Left cardiac atrium (tissue), 4 donors: ENCODE measurements at regions not wholly inside any gene's neighbourhood (a gene's known extent, or its start where the extent isn't known, plus 50 kb on each side); places are given as distances from the start of the nearest gene placed in this dataset.

ENCODE experiments used
- ATAC-seq, 2 donors: fragments of 200-7000 bp; cut with Tn5 transposase; one replicate each; pipeline ENCODE4 v1.9.1; 2020; ENCODE audit warnings: mild to moderate bottlenecking in 2 of 2, moderate library complexity in 2 of 2
- DNase-seq: peaks from one replicate; pipeline ENCODE4 v3.0.0-alpha.2; 2020
- intact Hi-C, 2 donors: fragments of 100-400 bp; cut with DNase I; formaldehyde crosslinking; loops; one replicate each; pipeline versions ENCODE4 v1.14.1 to v1.15.1; 2022 to 2023
- donor health status: DM: no; HTN: yes; CAD: no.
- donor health status: DM: no; HTN: yes; CAD: no; lungs with severe emphysema.
- donor health status: DM: yes; HTN: yes; CAD: no.
- donor health status: Dilated cardiomyopathy.

DNA sequence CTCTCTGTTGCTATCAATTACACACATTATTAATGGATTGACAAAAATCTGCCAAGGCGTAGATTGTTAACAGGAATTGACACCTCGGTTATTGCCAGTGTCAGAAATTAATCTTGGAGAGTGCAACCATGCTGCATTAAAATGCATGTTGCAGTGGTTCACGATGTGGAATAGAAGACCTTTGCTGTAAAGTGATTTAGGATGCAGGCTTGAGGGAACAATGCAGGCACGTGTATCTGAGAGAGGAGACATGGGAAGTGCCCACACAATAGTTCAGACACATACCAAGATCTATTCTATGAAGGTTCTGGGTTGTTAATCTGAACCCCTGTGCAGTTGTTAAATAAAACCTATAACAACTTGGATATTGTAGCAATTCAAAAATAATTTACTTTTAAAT lies 1032.8 kb upstream of the CDH8 start:
- ATAC-seq: no peak
- DNase-seq: no peak
- intact Hi-C loops: no loop called here

DNA sequence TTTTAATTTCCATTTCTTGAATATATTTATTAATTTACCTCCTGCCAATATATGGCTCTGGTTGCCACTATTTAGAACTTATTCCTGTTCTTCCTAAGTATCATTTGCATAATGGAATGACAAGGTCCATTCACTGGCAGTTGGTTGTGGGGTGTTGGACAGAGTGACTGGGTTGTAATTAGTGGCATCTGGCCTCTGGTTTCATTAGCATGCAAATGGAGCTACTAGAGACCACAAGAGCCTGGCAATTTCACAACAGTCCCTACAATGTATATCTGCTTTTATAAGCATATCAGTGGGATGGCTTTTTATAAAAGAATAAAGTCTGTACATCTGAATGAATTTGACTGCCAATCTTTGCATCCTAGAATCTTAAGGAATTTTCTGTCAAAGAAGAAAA lies 1030.9 kb upstream of the CDH8 start:
- DNase-seq (no peak), ATAC-seq (no peak)
- intact Hi-C loops: no loop called here

- ATAC-seq (no peak), DNase-seq (no peak)
- intact Hi-C loops: no loop called here
These were observed 1030.3 kb upstream of the CDH8 start for GRCh38 chr16:63066552-63066951.

- DNase-seq (no peak), ATAC-seq (no peak)
- intact Hi-C loops: no loop called here
These were observed 1025.1 kb upstream of the CDH8 start for GRCh38 chr16:63061319-63061718.

DNA sequence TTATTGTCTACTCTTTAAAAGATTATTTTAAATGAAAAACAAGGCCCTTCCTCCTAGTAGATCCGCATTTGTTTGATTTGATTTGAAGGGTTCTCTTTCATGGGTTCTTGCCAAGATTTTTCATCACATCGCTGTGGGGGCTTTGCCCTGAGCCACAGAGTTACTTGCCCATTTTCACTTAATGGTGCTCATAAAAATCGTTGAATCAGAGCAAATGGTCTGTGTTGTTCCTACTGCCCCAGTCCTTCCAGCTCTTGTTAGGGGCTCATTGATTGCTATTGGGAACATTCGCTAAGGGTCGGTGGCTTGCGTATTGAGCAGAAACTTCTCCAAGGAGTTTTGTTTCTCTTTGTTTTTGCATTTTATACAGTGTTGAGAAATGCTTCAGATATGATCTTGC lies 1023.4 kb upstream of the CDH8 start:
- intact Hi-C loops: no loop called here
- no peak for DNase-seq
- ATAC-seq: no peak

- ATAC-seq (no peak), DNase-seq (no peak)
- intact Hi-C loops: no loop called here
These were observed 1021.1 kb upstream of the CDH8 start for GRCh38 chr16:63057341-63057740.

DNA sequence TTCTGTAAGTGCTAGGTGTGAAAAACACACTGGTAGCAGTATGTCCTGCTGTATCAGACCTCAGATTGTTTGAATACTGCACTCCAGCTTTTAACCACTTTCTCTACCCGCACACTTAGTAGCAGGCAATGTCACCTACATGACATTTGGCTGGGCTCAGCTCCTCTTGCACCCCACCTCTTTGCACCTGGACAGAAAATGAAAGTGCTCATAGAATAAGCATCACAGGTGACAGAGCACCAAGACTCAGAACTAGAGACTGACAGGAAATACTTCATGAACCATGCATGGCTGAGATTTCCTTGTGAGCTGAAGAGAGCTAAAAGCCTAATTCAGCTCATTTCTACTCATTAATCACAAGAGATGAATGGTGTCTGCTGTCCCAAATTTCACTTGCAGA lies 1014.2 kb upstream of the CDH8 start:
- intact Hi-C loops: no loop called here
- no peak for DNase-seq
- no peak for ATAC-seq

DNA sequence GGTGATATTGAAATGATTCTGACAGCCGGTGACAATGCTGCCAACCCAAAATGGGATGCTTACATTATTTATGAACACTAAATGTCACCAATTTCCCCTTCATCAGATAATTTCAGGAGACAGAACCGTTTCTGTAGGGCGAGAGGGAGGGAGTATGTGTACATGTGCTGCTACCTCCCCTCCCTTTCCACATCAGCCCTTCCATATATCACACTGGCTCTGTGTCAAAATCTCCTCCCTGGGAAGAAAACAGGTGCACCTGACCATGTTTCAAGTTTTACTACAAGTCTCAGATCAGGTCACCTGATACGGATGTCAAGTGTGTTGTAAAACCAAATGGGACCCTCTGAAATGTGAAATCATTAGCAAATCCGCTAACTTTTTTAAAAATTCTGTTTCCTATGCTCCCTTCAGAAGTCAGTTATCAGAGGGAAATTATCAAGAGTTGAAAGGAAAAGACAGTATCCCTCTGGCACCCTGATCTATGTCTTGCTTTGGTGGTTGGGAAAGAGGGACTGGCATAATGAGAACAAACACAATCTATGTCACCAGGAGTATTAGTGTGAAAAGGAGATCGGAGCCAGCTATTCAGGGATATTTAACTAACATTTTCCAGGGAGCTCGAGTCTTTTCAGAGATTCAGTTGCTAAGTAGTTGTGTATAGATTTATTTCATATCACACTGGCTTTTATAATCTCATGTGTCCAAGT lies 1002.3 kb upstream of the CDH8 start:
- intact Hi-C loops: no loop called here
- ATAC-seq (no peak), DNase-seq (no peak)

- DNase-seq (no peak), ATAC-seq (no peak)
- intact Hi-C loops: no loop called here
These were observed 1001.6 kb upstream of the CDH8 start for GRCh38 chr16:63037761-63038396.

GRCh38 chr16:63018581-63019223 lies 982.5 kb upstream of the CDH8 start:
- intact Hi-C loops: no loop called here
- DNase-seq (no peak), ATAC-seq (no peak)

DNA sequence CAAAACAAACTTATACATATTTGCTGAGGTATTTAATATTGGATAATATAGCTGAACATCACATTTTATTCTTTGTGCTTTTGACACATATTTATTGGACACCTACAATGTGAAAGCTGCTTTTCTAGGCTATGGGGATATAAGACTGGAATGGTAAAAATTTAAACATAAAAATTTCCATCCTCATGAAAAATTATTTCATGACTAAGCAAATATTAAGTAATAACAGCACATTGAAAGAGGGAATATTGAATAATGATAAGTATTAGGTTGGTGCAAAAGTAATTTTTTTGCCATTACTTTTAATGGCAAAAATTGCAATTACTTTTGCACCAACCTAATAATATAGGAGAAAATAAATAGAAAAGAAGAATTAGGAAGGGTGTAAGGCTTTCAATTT lies 972.5 kb upstream of the CDH8 start:
- ATAC-seq: no peak

DNA sequence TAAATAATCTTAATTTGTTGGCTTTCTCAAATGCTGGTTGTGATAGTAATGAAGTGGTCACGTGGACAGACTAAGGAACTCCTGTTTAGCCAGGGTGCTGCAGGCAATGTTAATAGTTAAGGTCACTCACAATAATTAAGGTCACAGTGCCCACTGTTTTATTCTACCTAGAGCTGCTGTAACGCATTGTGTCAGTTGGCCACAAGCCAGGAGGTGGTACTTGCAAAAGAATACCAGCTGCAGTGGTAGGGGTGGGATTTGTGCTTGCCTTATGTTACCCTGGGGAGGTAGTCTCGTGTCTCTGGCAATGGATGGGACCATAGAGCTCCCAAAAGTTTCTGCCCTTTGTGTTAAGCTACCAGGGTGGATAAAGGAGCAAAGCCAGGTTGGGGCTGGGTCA lies 969.1 kb upstream of the CDH8 start:
- intact Hi-C loops: no loop called here
- no peak for ATAC-seq
- DNase-seq: no peak

More for the DNA sequence above, 972.5 kb upstream of the CDH8 start:
- intact Hi-C loops: no loop called here
- DNase-seq: no peak

- intact Hi-C loops: no loop called here
- ATAC-seq: no peak
- no peak for DNase-seq
These were observed 953.2 kb upstream of the CDH8 start for GRCh38 chr16:62989480-62989879.

DNA sequence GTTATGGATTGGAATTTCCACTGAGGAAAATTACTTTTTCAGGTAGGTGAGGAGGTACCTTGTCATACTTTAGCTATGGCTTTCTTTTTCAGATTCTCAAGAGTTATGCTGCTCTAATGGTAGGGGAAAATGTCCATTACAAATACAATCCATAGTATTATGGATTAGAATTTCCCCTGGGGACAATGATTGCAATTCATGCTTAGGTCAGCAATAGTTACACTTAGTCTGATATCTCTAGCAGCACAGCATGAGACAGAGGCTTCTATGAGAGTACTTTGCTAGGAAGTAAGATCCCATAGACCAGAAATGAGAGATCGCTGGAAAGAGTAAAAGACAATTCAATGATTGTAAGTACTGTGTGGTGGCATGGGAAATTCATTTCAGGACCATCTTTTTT lies 949.5 kb upstream of the CDH8 start:
- DNase-seq (no peak), ATAC-seq (no peak)
- intact Hi-C loops: no loop called here

- ATAC-seq: no peak
- intact Hi-C loops: no loop called here
- DNase-seq: no peak
These were observed 942.2 kb upstream of the CDH8 start for GRCh38 chr16:62978451-62978850.

DNA sequence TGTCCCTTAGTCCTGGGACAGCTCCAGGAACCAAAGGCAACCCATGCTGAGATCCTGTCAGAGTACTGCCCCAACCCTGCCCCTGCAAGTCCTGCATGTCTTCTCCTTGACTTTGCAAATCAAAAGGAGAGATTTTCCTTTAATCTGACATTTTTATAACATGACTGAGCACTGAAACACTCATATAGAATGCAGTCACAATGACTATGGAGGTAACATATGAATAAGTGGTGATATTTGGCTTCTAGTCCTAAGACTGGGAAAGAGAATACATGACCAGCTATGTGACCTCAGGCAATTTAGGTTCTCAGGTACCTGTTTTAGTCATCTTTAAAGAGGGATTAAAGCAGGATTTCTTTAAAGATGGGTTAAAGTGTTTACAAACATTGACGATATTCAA lies 941.6 kb upstream of the CDH8 start:
- ATAC-seq: no peak
- intact Hi-C loops: no loop called here
- no peak for DNase-seq

DNA sequence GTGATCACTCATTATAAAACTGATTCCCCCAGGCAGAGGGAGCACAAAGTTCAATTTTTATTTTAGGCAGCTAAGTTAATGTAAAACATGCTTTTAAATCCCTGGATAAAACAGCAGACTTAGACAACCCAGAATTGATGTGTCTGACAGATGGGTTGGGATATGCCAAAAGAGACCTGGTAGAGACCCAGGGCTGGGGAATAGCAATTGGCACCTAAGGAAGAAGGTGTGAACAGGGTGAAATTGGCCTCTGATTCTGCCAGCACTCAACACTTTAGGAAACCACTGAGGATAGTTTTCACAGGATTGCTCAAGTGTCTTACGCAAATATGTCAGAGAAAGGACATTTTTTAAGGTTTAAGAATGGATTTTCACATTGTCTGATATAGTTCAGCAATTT lies 938.2 kb upstream of the CDH8 start:
- intact Hi-C loops: no loop called here
- DNase-seq: no peak
- peak in 1 of 2 donors; percentile 27 for ATAC-seq

- intact Hi-C loops: no loop called here
- ATAC-seq: no peak
- DNase-seq: no peak
These were observed 934.6 kb upstream of the CDH8 start for GRCh38 chr16:62970851-62971250.

DNA sequence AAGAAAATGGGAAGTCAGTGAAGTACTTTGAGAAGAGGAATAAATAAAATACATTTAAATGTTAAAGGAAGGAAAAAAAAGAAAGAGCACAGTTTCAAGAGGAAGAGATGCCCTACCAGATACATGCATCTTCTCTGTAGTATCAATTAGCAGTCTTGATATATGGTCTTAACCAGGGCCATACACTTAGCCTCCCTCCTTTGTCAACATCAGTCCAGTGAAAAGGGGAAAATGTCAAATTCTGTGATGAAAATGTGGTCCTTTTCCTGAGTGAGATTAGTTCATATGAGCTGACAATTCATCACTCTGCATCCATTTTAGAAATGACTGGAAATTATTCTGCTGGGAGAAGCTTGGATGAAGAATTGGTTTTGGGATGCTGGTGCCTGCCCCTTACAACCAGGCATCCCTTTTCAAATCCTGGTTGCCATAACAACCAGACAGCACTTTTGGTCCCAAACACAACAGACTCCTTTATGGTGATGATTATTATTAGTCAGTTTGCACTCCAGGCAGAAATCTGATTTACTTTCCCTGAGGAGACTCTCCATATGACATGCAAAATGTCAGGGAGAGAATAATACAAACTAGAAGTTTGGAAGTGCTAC lies 933.6 kb upstream of the CDH8 start:
- intact Hi-C loops: no loop called here
- ATAC-seq (no peak), DNase-seq (no peak)

DNA sequence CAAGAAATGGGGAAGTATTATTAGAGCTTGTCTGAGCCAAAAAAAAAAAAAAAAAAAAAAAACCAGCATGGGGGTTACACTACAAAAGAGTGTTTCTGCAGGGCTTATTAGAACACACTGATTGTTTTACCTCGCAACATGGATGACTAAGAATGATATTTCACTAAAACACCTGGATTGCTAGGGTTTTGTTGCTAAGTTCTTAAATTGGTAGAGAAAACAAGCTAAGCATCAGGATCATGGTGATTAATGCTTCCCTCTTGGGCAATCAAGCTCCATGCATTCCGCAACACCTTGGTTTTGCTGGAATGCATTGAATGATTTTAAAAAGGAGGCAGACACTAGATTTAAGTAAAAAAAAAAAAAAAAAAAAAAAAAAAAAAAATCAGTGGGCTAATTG lies 931.4 kb upstream of the CDH8 start:
- no peak for DNase-seq
- intact Hi-C loops: no loop called here
- ATAC-seq: no peak

DNA sequence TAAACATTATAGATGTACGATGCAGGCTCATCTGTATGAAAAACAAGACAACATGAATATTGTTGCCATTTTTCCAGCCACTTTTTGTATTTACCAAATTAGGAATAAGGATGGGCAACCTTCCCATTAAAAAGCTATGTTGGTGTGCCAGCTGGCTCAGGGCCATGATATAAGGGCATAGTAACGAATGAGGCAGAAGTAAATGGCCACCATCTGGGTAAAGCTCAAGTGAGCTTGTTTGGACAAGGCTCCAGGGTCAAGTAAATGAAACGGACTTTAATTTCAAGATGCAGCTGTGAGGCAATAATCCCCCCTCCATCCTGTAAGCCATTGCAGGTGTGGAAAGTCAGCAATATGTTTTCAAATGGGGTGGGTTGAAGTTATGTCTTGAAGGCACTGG lies 930.9 kb upstream of the CDH8 start:
- DNase-seq (no peak), ATAC-seq (no peak)
- intact Hi-C loops: no loop called here
